Mesendoderm (in vitro differentiated cells): ENCODE measurements at regions not wholly inside any gene's neighbourhood (a gene's known extent, or its start where the extent isn't known, plus 50 kb on each side); places are given as distances from the start of the nearest gene placed in this dataset.
A peak's percentile ranks its signal among the peaks of the same experiment; 100 is the strongest.

Experiments used
- DNase-seq: peaks from one replicate; pipeline ENCODE4 v3.0.0; 2013
- H2AK5ac ChIP-seq: 2 replicates; pipeline ENCODE4 v1.6.1; 2013; ENCODE audit warnings: low read length, inconsistent platforms
- H2BK120ac ChIP-seq: 2 replicates; pipeline ENCODE4 v1.6.1; 2013; ENCODE audit warnings: low read depth, mild to moderate bottlenecking, low read length, moderate library complexity, mixed read lengths
- H2BK15ac ChIP-seq: replicated peaks from 2 replicates; pipeline ENCODE4 v1.6.1; 2013; ENCODE audit warnings: low read depth, mild to moderate bottlenecking, moderate library complexity
- H2BK5ac ChIP-seq: 2 replicates; pipeline ENCODE4 v1.6.1; 2013; ENCODE audit warnings: low read length, inconsistent platforms
- H3K18ac ChIP-seq: 2 replicates; pipeline ENCODE4 v1.6.1; 2013; ENCODE audit warnings: mild to moderate bottlenecking, low read length, mixed read lengths
- H3K23ac ChIP-seq: one replicate; pipeline ENCODE4 v1.6.1; 2013; ENCODE audit warnings: low read length
- H3K27ac ChIP-seq: 2 replicates; pipeline ENCODE4 v1.5.1; 2013; ENCODE audit warnings: low read depth, mild to moderate bottlenecking, inconsistent platforms, low read length, moderate library complexity
- H3K27me3 ChIP-seq: 2 replicates; pipeline ENCODE4 v1.6.1; 2013; ENCODE audit warnings: low read length, control low read depth, mild to moderate bottlenecking, inconsistent platforms; ENCODE audit not compliant: insufficient read depth, poor library complexity
- H3K36me3 ChIP-seq: 2 replicates; pipeline ENCODE4 v1.6.1; 2013; ENCODE audit warnings: low read length, inconsistent platforms; ENCODE audit not compliant: control insufficient read depth, insufficient read depth
- H3K4ac ChIP-seq: one replicate; pipeline ENCODE4 v1.6.1; 2013; ENCODE audit warnings: low read depth, mild to moderate bottlenecking, low read length, moderate library complexity
- H3K4me1 ChIP-seq: 2 replicates; pipeline ENCODE4 v1.6.1; 2013; ENCODE audit warnings: low read depth, low read length, inconsistent platforms; ENCODE audit not compliant: control insufficient read depth
- H3K4me2 ChIP-seq: 2 replicates; pipeline ENCODE4 v1.6.1; 2013; ENCODE audit warnings: low read length
- H3K4me3 ChIP-seq: 2 replicates; pipeline ENCODE4 v1.5.1; 2013; ENCODE audit warnings: mild to moderate bottlenecking, low read length
- H3K56ac ChIP-seq: one replicate; pipeline ENCODE4 v1.6.1; 2013; ENCODE audit warnings: low read length
- H3K79me1 ChIP-seq: 2 replicates; pipeline ENCODE4 v1.6.1; 2013; ENCODE audit warnings: low read length, inconsistent platforms
- H3K79me2 ChIP-seq: 2 replicates; pipeline ENCODE4 v1.6.1; 2013; ENCODE audit warnings: mild to moderate bottlenecking, low read length; ENCODE audit not compliant: control insufficient read depth, insufficient read depth
- H3K9ac ChIP-seq: 2 replicates; pipeline ENCODE4 v1.6.1; 2013; ENCODE audit warnings: low read length, inconsistent platforms
- H4K5ac ChIP-seq: one replicate; pipeline ENCODE4 v1.6.1; 2013; ENCODE audit warnings: low read length
- H4K8ac ChIP-seq: one replicate; pipeline ENCODE4 v1.6.1; 2013; ENCODE audit warnings: low read depth, mild to moderate bottlenecking, control low read depth, low read length, moderate library complexity
- WGBS: extraction: QIAGEN DNeasy Blood & Tissue Kit; methylation state at CpG from one replicate; pipeline ENCODE4 v1.1.7; 2013; ENCODE audit warnings: low lambda C conversion rate, missing lambda C conversion rate; ENCODE audit not compliant: insufficient coverage; ENCODE audit errors: extremely low coverage; 5-methylcytosine and 5-hydroxymethylcytosine counted together

GRCh38 chr9:110040788-110041187, 167.2 kb downstream of the C9orf152 start:
- H2BK120ac ChIP-seq: no peak overlapping the region
- no peak overlapping the region for H2BK15ac ChIP-seq
- no peak for DNase-seq
- no peak overlapping the region for H3K27ac ChIP-seq
- no peaks in the 10 kb centered on the region for H3K4me1 ChIP-seq
- H3K4me3 ChIP-seq: no peak overlapping the region
- no peaks in the 10 kb centered on the region for H3K79me1 ChIP-seq
- no peak overlapping the region for H3K56ac ChIP-seq
- H4K8ac ChIP-seq: no peak overlapping the region
- H2AK5ac ChIP-seq: no peak overlapping the region
- no peaks in the 10 kb centered on the region for H3K36me3 ChIP-seq
- H3K79me2 ChIP-seq: no peaks in the 10 kb centered on the region
- H3K4me2 ChIP-seq: no peak overlapping the region
- H3K23ac ChIP-seq: no peak overlapping the region
- H3K4ac ChIP-seq: no peak overlapping the region
- H3K9ac ChIP-seq: no peak overlapping the region
- no peak overlapping the region for H3K18ac ChIP-seq
- no peaks in the 10 kb centered on the region for H3K27me3 ChIP-seq
- H2BK5ac ChIP-seq: no peak overlapping the region
- H4K5ac ChIP-seq: no peak overlapping the region

GRCh38 chr9:110041452-110041851, 166.5 kb downstream of the C9orf152 start:
- Histone ChIP-seq H3K9ac (no peak overlapping the region), H3K18ac (no peak overlapping the region), H3K27ac (no peak overlapping the region), H3K4ac (no peak overlapping the region), H2BK120ac (no peak overlapping the region), H2BK15ac (no peak overlapping the region), H3K79me1 (no peaks in the 10 kb centered on the region), H3K56ac (no peak overlapping the region), H3K36me3 (no peaks in the 10 kb centered on the region), H3K4me1 (no peaks in the 10 kb centered on the region), H3K79me2 (no peaks in the 10 kb centered on the region), H2AK5ac (no peak overlapping the region), H3K4me2 (no peak overlapping the region), H2BK5ac (no peak overlapping the region), H3K27me3 (no peaks in the 10 kb centered on the region), H4K8ac (no peak overlapping the region), H3K4me3 (no peak overlapping the region), H4K5ac (no peak overlapping the region), H3K23ac (no peak overlapping the region)
- no CpG with 5 or more reads among the region's 5 CpGs for WGBS
- DNase-seq: no peak

- Histone ChIP-seq H3K56ac (peak overlapping the region; percentile 81), H3K27me3 (no peaks in the 10 kb centered on the region), H4K8ac (no peak overlapping the region), H3K79me2 (no peaks in the 10 kb centered on the region), H3K36me3 (no peaks in the 10 kb centered on the region), H2AK5ac (no peak overlapping the region), H3K18ac (no peak overlapping the region), H3K23ac (no peak overlapping the region), H3K4me2 (peak overlapping the region; percentile 84), H2BK120ac (no peak overlapping the region), H3K4me3 (no peak overlapping the region), H3K27ac (no peak overlapping the region), H3K9ac (peak overlapping the region; percentile 76), H3K79me1 (no peaks in the 10 kb centered on the region), H3K4me1 (peaks cover 5% of the 10 kb centered on the region), H2BK5ac (no peak overlapping the region), H3K4ac (no peak overlapping the region), H4K5ac (no peak overlapping the region), H2BK15ac (no peak overlapping the region)
- peak; percentile 66 for DNase-seq
- WGBS: no CpG with 5 or more reads among the region's 7 CpGs
These were observed 160.6 kb downstream of the C9orf152 start for GRCh38 chr9:110047232-110047954.

- Histone ChIP-seq H3K4me1 (peaks cover 5% of the 10 kb centered on the region), H3K18ac (no peak overlapping the region), H3K27me3 (no peaks in the 10 kb centered on the region), H2BK120ac (no peak overlapping the region), H3K27ac (no peak overlapping the region), H2BK15ac (no peak overlapping the region), H4K8ac (no peak overlapping the region), H3K36me3 (no peaks in the 10 kb centered on the region), H3K4ac (no peak overlapping the region), H3K23ac (no peak overlapping the region), H4K5ac (no peak overlapping the region), H3K4me2 (peak overlapping the region; percentile 84), H2AK5ac (no peak overlapping the region), H3K4me3 (peak overlapping the region; percentile 23), H3K9ac (peak overlapping the region; percentile 76), H2BK5ac (no peak overlapping the region), H3K56ac (peak overlapping the region; percentile 81), H3K79me2 (no peaks in the 10 kb centered on the region), H3K79me1 (no peaks in the 10 kb centered on the region)
- DNase-seq: peak; percentile 51
- WGBS: no CpG with 5 or more reads among the region's 27 CpGs
These were observed 160.0 kb downstream of the C9orf152 start for GRCh38 chr9:110047955-110048402.

- no CpG with 5 or more reads among the region's 42 CpGs for WGBS
- H2BK5ac ChIP-seq: no peak overlapping the region
- peak; percentile 79 for DNase-seq
These were observed 159.5 kb downstream of the C9orf152 start for GRCh38 chr9:110048403-110048975.

More at GRCh38 chr9:110048403-110048975, 159.5 kb downstream of the C9orf152 start:
- Histone ChIP-seq H2BK120ac (no peak overlapping the region), H3K27ac (no peak overlapping the region), H3K4ac (no peak overlapping the region), H3K18ac (peak overlapping the region; percentile 81), H4K5ac (no peak overlapping the region), H3K56ac (peak overlapping the region; percentile 89), H3K79me2 (no peaks in the 10 kb centered on the region), H3K4me3 (peak overlapping the region; percentile 71), H2BK15ac (no peak overlapping the region), H2AK5ac (no peak overlapping the region), H3K27me3 (no peaks in the 10 kb centered on the region), H3K79me1 (no peaks in the 10 kb centered on the region), H3K36me3 (no peaks in the 10 kb centered on the region), H3K9ac (peak overlapping the region; percentile 79), H3K4me1 (peaks cover 5% of the 10 kb centered on the region), H4K8ac (no peak overlapping the region), H3K23ac (peak overlapping the region; percentile 45), H3K4me2 (peak overlapping the region; percentile 98)
